ENCODE measurements at regions not wholly inside any gene's neighbourhood (a gene's known extent, or its start where the extent isn't known, plus 50 kb on each side); places are given as distances from the start of the nearest gene placed in this dataset.
"Not testable (repeated sequence)": the region's sequence is repeated elsewhere in the genome, so short reads cannot be mapped to it uniquely, and the experiment has no call there.

- 76% methylated on average over 6 of the region's 6 CpGs for WGBS
- peak in 1 of 3 donors; percentile 7 for DNase-seq
- intact Hi-C loops (cut with DNase I); H3K27ac ChIP-seq (ENCODE audit: low read length); H3K9me3 ChIP-seq (ENCODE audit: control insufficient read depth, low read length); ATAC-seq; H3K4me3 ChIP-seq (ENCODE audit: low read length); H3K27me3 ChIP-seq (ENCODE audit: control insufficient read depth, insufficient read depth); H3K4me1 ChIP-seq (ENCODE audit: control insufficient read depth, insufficient read depth, low read length): not testable (repeated sequence)
Observed at GRCh38 chr13:61266896-61267295, 148.8 kb downstream of the PCDH20 start.

- no peak for DNase-seq
- WGBS, result 65% methylated on average over 4 of the region's 4 CpGs
- intact Hi-C loops (cut with DNase I), result no loop called here
- Histone ChIP-seq H3K27me3 (ENCODE audit: control insufficient read depth, insufficient read depth) (no peaks in the 10 kb centered on the region), H3K9me3 (ENCODE audit: control insufficient read depth, low read length) (no peaks in the 10 kb centered on the region), H3K27ac (ENCODE audit: low read length) (no peak overlapping the region), H3K4me3 (ENCODE audit: low read length) (no peak overlapping the region), H3K4me1 (ENCODE audit: control insufficient read depth, insufficient read depth, low read length) (no peaks in the 10 kb centered on the region)
- ATAC-seq, result no peak
Observed at GRCh38 chr13:61261746-61262472, 153.7 kb downstream of the PCDH20 start.

GRCh38 chr13:61258185-61258584, 157.5 kb downstream of the PCDH20 start:
- H3K9me3 ChIP-seq (ENCODE audit: control insufficient read depth, low read length), result no peaks in the 10 kb centered on the region
- intact Hi-C loops (cut with DNase I), result no loop called here
- no peaks in the 10 kb centered on the region for H3K27me3 ChIP-seq (ENCODE audit: control insufficient read depth, insufficient read depth)
- DNase-seq, result no peak
- no peak overlapping the region for H3K4me3 ChIP-seq (ENCODE audit: low read length)
- no peak for ATAC-seq
- no peak overlapping the region for H3K27ac ChIP-seq (ENCODE audit: low read length)
- H3K4me1 ChIP-seq (ENCODE audit: control insufficient read depth, insufficient read depth, low read length), result no peaks in the 10 kb centered on the region

GRCh38 chr13:61255040-61255796, 160.4 kb downstream of the PCDH20 start:
- Histone ChIP-seq H3K9me3 (ENCODE audit: control insufficient read depth, low read length) (no peaks in the 10 kb centered on the region), H3K4me3 (ENCODE audit: low read length) (no peak overlapping the region), H3K27me3 (ENCODE audit: control insufficient read depth, insufficient read depth) (no peaks in the 10 kb centered on the region), H3K4me1 (ENCODE audit: control insufficient read depth, insufficient read depth, low read length) (no peaks in the 10 kb centered on the region), H3K27ac (ENCODE audit: low read length) (no peak overlapping the region)
- intact Hi-C loops (cut with DNase I), result no loop called here
- no peak for DNase-seq
- ATAC-seq, result no peak
- 62% methylated on average over 4 of the region's 4 CpGs for WGBS

GRCh38 chr13:61253105-61253877, 162.4 kb downstream of the PCDH20 start:
- no peak for ATAC-seq
- intact Hi-C loops (cut with DNase I), result no loop called here
- 73% methylated on average over 3 of the region's 3 CpGs for WGBS

GRCh38 chr13:61252213-61252612, 163.4 kb downstream of the PCDH20 start:
- no peak for DNase-seq
- no peaks in the 10 kb centered on the region for H3K4me1 ChIP-seq (ENCODE audit: control insufficient read depth, insufficient read depth, low read length)
- no peak overlapping the region for H3K4me3 ChIP-seq (ENCODE audit: low read length)
- H3K9me3 ChIP-seq (ENCODE audit: control insufficient read depth, low read length), result no peaks in the 10 kb centered on the region
- H3K27ac ChIP-seq (ENCODE audit: low read length), result no peak overlapping the region
- ATAC-seq, result no peak
- intact Hi-C loops (cut with DNase I), result no loop called here
- no peaks in the 10 kb centered on the region for H3K27me3 ChIP-seq (ENCODE audit: control insufficient read depth, insufficient read depth)

More at GRCh38 chr13:61253105-61253877, 162.4 kb downstream of the PCDH20 start:
- Histone ChIP-seq H3K4me3 (ENCODE audit: low read length) (no peak overlapping the region), H3K27ac (ENCODE audit: low read length) (no peak overlapping the region), H3K27me3 (ENCODE audit: control insufficient read depth, insufficient read depth) (no peaks in the 10 kb centered on the region), H3K4me1 (ENCODE audit: control insufficient read depth, insufficient read depth, low read length) (no peaks in the 10 kb centered on the region), H3K9me3 (ENCODE audit: control insufficient read depth, low read length) (no peaks in the 10 kb centered on the region)
- DNase-seq, result no peak

- ATAC-seq, result peak in 1 of 2 donors; percentile 20
- peak in 2 of 3 donors; percentile 9 to 17 for DNase-seq
- intact Hi-C loops (cut with DNase I), result no loop called here
Observed at GRCh38 chr13:61247149-61247936, 168.3 kb downstream of the PCDH20 start.

GRCh38 chr13:61246351-61246750, 169.3 kb downstream of the PCDH20 start:
- DNase-seq (no peak), ATAC-seq (no peak)
- Histone ChIP-seq H3K27ac (ENCODE audit: low read length) (no peak overlapping the region), H3K4me3 (ENCODE audit: low read length) (no peak overlapping the region), H3K27me3 (ENCODE audit: control insufficient read depth, insufficient read depth) (no peaks in the 10 kb centered on the region), H3K9me3 (ENCODE audit: control insufficient read depth, low read length) (no peaks in the 10 kb centered on the region), H3K4me1 (ENCODE audit: control insufficient read depth, insufficient read depth, low read length) (no peaks in the 10 kb centered on the region)
- 62% methylated on average over 2 of the region's 2 CpGs for WGBS
- intact Hi-C loops (cut with DNase I), result no loop called here

More at GRCh38 chr13:61247149-61247936, 168.3 kb downstream of the PCDH20 start:
- Histone ChIP-seq H3K4me1 (ENCODE audit: control insufficient read depth, insufficient read depth, low read length) (no peaks in the 10 kb centered on the region), H3K9me3 (ENCODE audit: control insufficient read depth, low read length) (no peaks in the 10 kb centered on the region), H3K4me3 (ENCODE audit: low read length) (no peak overlapping the region), H3K27me3 (ENCODE audit: control insufficient read depth, insufficient read depth) (no peaks in the 10 kb centered on the region), H3K27ac (ENCODE audit: low read length) (no peak overlapping the region)
- 76% methylated on average over 6 of the region's 6 CpGs for WGBS

- Histone ChIP-seq H3K27me3 (ENCODE audit: control insufficient read depth, insufficient read depth) (no peaks in the 10 kb centered on the region), H3K4me1 (ENCODE audit: control insufficient read depth, insufficient read depth, low read length) (no peaks in the 10 kb centered on the region), H3K9me3 (ENCODE audit: control insufficient read depth, low read length) (no peaks in the 10 kb centered on the region), H3K4me3 (ENCODE audit: low read length) (no peak overlapping the region), H3K27ac (ENCODE audit: low read length) (no peak overlapping the region)
- no peak for ATAC-seq
- WGBS, result 57% methylated on average over 3 of the region's 3 CpGs
- no peak for DNase-seq
- intact Hi-C loops (cut with DNase I), result no loop called here
Observed at GRCh38 chr13:61215601-61216000, 200.0 kb downstream of the PCDH20 start.

- Histone ChIP-seq H3K4me3 (ENCODE audit: low read length) (no peak overlapping the region), H3K27me3 (ENCODE audit: control insufficient read depth, insufficient read depth) (no peaks in the 10 kb centered on the region), H3K4me1 (ENCODE audit: control insufficient read depth, insufficient read depth, low read length) (no peaks in the 10 kb centered on the region), H3K9me3 (ENCODE audit: control insufficient read depth, low read length) (no peaks in the 10 kb centered on the region), H3K27ac (ENCODE audit: low read length) (no peak overlapping the region)
- intact Hi-C loops (cut with DNase I), result no loop called here
- ATAC-seq (no peak), DNase-seq (no peak)
- 82% methylated on average over 3 of the region's 3 CpGs for WGBS
Observed at GRCh38 chr13:61215116-61215515, 200.5 kb downstream of the PCDH20 start.
